HG03565 (cell line): ENCODE measurements at regions not wholly inside any gene's neighbourhood (a gene's known extent, or its start where the extent isn't known, plus 50 kb on each side); places are given as distances from the start of the nearest gene placed in this dataset.
"Not testable (repeated sequence)": the region's sequence is repeated elsewhere in the genome, so short reads cannot be mapped to it uniquely, and the experiment has no call there.

ENCODE experiments used
- ATAC-seq: cut with Tn5 transposase; IDR thresholded peaks from one replicate; pipeline ENCODE4 v1.9.1; 2021; ENCODE audit warnings: mild to moderate bottlenecking, moderate library complexity; ENCODE audit not compliant: unreplicated experiment

DNA sequence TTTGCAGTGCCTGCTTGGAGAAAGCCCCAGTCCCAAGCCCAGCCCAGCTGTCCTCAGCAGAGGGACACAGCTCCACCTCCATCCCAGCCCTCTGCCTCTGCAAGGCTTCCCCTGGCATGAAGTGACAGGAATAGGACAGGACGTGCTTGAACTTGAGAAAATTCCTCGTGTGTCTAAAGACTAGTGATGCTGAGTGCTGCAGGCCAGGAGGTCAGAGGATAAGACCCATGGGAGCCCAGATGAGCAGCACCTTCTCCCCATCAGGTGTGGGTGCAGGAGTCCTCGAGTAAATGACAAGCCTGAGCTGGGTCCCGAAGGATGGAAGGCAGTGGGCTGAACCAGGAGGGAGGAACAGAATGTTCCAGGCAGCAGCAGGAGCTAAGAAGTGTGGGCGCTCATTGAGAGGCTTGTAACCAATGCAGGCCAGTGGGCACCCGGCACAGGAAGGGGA is 67.8 kb upstream of the UXS1 start:
- no peak for ATAC-seq

DNA sequence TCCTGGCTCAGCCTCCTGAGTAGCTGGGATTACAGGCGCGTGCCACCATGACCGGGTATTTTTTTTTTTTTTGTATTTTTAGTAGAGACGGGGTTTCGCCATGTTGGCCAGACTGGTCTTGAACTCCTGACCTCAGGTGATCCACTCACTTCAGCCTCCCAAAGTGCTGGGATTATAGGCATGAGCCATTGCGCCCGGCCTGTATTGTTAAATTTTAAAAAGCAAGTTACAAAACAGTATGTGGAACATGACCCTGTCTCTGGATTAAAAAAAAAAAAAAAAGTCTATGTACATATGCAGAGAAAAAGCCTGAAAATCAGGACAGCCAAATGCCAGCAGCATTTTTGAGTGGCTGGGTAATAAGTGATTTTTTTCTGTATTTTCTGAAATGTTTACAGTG is 64.8 kb upstream of the UXS1 start:
- ATAC-seq: not testable (repeated sequence)

DNA sequence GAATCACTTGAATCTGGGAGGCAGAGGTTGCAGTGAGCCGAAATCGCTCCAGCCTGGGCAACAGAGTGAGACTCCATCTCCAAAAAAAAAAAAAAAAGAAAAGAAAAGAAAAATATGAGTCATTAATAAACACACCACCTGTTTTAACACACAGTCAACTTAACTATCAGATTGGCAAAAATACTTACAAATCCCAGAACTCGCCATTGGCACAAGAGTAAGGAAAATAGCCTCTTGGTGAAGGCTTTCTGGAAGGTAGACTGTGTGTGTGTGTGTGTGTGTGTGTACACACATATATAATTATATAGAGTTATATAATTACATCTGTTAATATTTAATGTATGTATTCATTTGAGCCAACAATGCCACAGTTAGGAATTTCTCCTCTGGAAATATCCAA is 63.7 kb upstream of the UXS1 start:
- no peak for ATAC-seq

DNA sequence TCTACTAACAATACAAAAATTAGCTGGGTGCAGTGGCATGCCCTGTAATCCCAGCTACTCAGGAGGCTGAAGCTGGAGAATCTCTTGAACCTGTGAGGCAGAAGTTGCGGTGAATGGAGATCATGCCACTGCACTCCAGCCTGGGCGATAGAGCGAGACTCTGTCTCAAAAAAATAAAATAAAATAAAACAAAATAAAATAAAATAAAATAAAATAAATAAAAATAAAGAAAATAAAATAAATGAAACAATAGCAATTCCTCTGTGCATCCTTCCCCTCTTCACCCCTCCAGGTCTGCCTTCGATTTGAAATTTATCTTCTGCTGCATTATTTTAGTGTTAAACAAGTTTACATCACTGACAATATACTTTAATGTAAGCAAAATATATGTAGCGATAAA is 63.0 kb upstream of the UXS1 start:
- no peak for ATAC-seq

DNA sequence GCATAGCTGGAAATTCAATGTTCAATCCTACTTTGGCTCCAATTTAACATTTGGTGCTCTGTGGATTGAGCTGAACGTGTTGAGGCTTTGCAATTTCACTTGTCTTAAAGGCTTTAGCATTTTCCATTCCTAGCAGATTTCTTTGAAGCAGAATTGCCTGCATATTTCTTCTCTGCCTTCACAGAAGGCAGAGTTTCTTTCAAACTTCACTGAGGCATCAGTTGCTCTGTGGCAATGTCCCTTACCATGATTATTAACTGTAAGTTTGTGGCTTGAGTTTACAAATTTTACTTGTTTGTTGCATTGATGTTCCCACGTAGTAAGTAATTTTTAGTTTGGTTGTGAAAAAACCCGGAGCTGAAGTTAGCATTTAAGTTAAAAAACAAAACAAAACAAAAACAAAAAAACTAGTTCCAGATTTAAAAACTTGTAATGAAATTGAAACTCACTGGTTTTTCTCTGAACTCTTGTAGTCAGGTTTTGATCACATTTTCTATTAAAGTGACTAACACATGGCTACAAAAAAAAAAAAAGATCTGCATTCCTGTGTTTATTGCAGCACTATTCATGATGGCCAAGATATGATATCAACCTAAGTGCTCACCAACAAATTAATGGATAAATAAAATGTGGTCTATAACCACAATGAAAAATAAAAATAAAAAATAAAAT is 55.2 kb upstream of the UXS1 start:
- ATAC-seq: not testable (repeated sequence)

DNA sequence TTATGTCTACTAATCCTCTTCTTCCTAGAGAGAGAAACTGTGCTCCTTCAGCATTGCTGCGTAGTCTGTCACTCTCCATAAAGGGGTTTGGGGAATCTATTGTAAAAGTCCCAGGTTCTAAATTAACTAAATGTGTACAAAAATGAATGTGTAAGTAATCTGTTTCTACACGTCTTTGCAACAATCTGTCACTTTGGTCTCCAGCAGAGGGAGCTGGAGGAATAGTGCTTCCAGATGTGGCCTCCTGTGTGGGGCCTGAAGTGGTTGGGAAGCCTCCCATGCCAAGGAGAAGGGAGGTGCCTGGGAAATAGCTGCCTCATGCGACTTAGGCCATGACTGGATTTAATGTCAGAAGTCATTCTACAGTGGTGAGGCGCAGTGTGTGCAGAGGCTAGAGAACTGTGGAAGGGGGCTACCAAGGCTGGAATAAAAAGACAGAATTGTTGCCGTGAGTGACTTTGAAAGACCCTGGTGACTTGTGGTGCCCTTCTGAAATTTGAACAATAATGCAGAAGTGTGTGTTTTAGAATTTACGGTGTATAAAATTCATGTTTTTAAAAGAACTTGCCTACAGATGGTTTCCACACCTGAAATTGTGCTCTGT is 54.5 kb upstream of the UXS1 start:
- ATAC-seq: not testable (repeated sequence)
